IPS-15b (cell line): ENCODE measurements at regions not wholly inside any gene's neighbourhood (a gene's known extent, or its start where the extent isn't known, plus 50 kb on each side); places are given as distances from the start of the nearest gene placed in this dataset.

Experiments
- H3K27me3 ChIP-seq: one replicate; pipeline ENCODE4 v1.6.1; 2013; ENCODE audit warnings: low read length; ENCODE audit not compliant: control insufficient read depth, insufficient read depth
- H3K36me3 ChIP-seq: one replicate; pipeline ENCODE4 v1.6.1; 2013; ENCODE audit warnings: low read length; ENCODE audit not compliant: control insufficient read depth, insufficient read depth
- H3K4me1 ChIP-seq: one replicate; pipeline ENCODE4 v1.6.1; 2013; ENCODE audit warnings: mild to moderate bottlenecking, low read length; ENCODE audit not compliant: control insufficient read depth, insufficient read depth
- H3K4me3 ChIP-seq: one replicate; pipeline ENCODE4 v1.5.1; 2013; ENCODE audit warnings: low read depth, low read length
- H3K9ac ChIP-seq: one replicate; pipeline ENCODE4 v1.6.1; 2013; ENCODE audit warnings: low read depth, mild to moderate bottlenecking, low read length
- H3K9me3 ChIP-seq: one replicate; pipeline ENCODE4 v1.6.1; 2013; ENCODE audit warnings: mild to moderate bottlenecking, low read length; ENCODE audit not compliant: control insufficient read depth, insufficient read depth

DNA sequence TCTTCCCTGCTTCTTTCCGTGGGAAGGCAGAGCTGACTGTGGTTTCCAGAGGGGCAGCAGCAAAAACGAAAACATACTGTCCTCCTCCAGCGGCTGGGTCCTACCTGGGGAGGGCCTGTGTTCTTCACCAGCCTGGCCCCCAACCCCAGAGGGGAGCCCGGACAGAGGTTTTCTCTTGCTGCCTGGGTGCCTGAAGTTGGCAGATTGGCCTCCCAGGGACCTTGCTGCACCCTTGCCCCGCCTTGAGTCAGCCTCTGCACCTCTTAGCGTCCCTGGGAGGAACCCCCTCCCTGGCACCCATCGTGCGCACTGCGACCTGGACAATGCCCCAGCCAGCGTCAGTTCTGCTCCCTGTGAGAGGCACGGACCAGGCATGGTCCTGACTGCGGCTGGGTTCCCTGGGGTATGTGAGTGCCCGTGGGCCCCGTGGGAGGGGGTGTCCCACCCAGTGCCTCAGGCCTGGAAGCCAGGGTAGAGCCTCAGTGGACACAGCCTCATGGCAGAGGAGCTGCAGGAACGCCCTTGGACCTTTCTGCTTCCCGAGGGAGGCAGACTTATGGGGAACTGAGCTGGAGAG lies 56.8 kb upstream of the PRR23E start:
- no peak overlapping the region for H3K9ac ChIP-seq
- peaks cover 11% of the 10 kb centered on the region for H3K4me1 ChIP-seq
- peaks cover 13% of the 10 kb centered on the region for H3K27me3 ChIP-seq
- no peaks in the 10 kb centered on the region for H3K36me3 ChIP-seq
- H3K9me3 ChIP-seq, result no peaks in the 10 kb centered on the region
- no peak overlapping the region for H3K4me3 ChIP-seq

DNA sequence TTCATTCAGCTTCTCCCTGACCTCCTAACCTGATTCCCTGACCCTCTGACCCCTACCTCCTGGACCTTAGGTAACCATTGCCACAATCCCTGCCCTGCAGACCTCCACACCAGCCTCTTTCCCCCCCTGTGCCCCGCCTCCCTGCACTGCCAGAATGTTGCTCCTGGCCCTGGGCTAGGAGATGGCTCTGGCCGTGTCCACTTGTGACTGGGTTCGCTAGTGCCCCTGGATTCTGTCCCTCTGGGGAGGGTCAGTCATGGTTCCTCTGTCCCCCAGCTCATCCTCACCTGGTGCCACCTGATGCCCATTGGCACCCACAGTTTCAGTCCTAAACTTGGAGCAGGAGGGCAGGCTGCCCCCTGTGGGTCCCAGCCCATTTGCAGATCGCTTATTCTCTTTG lies 56.2 kb upstream of the PRR23E start:
- Histone ChIP-seq H3K36me3 (no peaks in the 10 kb centered on the region), H3K4me1 (peaks cover 11% of the 10 kb centered on the region), H3K4me3 (no peak overlapping the region), H3K9ac (no peak overlapping the region), H3K9me3 (no peaks in the 10 kb centered on the region), H3K27me3 (peaks cover 13% of the 10 kb centered on the region)

DNA sequence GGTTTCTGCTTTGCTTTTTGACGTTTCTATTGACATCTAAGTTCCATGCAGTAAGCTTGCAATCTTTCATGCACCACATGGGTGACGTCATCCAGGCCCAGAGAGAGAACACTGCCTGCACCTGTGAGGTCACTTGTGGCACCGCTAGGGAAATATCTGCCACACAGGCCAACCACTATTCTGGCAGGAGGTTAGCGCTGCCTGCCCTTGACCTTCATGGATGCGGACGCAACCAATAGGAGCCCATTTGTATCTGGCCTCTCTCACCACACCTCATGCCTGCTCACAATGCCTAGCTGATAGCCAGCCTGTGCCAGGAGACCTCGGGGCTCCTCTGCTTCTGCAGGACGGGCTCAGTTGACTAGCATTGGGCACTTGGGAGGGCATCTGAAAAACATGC lies 55.8 kb upstream of the PRR23E start:
- Histone ChIP-seq H3K9me3 (no peaks in the 10 kb centered on the region), H3K4me1 (peaks cover 11% of the 10 kb centered on the region), H3K36me3 (no peaks in the 10 kb centered on the region), H3K4me3 (no peak overlapping the region), H3K9ac (no peak overlapping the region), H3K27me3 (peaks cover 13% of the 10 kb centered on the region)

DNA sequence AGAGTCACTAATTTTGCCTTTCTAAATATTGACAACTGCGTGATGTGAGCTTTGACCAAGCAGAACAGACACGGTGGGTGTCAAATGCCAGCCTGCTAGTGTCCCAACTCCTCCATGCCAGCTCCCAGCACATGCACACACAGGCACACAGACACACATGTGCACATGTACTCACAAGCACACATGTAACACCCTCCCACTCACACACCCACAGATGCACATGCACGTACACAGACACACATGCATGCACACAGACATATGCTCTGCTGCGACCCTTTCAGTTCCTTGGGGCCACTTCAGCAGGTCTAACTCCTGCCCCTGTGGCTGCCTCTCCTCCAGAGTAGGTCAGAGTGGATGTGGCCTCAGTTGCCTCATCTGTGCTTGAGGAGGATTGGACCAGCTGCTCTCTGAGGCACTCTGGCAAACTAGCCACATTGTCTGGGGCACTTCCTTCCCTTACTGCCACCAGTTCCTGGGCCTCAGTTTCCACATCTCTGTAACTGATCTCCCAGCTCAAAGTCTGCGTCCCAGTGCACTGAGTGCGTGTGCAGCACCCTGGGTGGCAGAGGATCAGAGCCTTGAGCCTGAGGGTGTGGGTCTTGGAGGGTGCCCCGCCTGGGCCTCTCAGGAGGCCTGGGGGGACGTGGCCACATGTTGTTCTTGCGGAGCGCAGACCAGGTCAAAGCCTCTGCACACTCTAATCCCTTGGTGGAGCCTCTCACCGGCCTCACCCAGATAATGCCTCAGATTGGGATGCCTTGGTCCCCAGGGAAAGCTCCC lies 55.0 kb upstream of the PRR23E start:
- Histone ChIP-seq H3K9me3 (no peaks in the 10 kb centered on the region), H3K27me3 (peaks cover 13% of the 10 kb centered on the region), H3K36me3 (no peaks in the 10 kb centered on the region)

DNA sequence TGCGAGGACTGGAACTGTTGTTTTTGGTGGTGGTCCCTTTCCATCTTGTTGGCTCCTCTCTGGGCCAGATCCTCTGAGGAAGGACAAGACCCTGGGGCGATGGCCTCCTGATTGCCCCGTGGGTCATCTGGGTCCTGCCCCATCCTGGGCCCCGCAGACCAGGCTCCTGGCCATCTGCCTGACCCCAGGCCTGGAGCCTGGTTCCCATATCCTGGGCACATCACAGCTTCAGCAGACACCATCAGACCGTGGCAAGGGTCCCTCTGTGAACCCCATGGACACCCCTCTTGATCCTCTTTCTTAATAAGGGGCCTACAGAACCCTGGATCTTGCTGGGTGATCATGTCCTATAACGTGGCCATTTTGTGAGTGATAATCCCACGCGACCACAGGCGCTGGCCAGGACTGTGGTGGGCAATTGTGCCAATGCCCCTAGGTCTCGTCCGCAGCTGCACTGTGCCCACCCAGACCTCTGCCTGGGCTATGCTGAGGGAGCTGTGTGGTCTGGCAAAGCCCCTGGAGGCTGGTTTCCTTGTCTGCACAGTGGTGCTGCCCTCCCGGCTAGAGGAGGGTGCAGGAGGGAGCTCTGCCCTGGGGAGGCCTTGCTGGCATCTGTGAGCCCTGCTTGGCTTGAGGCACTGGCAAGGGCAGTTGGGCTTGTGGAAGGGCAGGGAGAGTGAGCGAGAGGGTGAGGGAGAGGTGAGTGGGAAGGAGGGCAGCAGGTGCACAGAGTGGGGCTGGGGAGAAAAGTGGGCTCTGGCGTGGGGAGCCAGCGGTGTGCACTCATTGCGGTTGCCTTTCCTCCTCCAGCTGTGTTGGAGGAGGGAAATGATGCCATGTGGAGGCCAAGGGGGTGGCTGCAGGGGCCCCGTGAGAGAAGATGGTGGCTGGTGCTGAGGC lies 53.1 kb upstream of the PRR23E start:
- Histone ChIP-seq H3K4me3 (no peak overlapping the region), H3K27me3 (peaks cover 9% of the 10 kb centered on the region), H3K36me3 (no peaks in the 10 kb centered on the region), H3K4me1 (no peaks in the 10 kb centered on the region), H3K9me3 (no peaks in the 10 kb centered on the region), H3K9ac (no peak overlapping the region)

More for the DNA sequence above, 55.0 kb upstream of the PRR23E start:
- H3K4me1 ChIP-seq, result peaks cover 7% of the 10 kb centered on the region
- no peak overlapping the region for H3K9ac ChIP-seq
- H3K4me3 ChIP-seq, result no peak overlapping the region

DNA sequence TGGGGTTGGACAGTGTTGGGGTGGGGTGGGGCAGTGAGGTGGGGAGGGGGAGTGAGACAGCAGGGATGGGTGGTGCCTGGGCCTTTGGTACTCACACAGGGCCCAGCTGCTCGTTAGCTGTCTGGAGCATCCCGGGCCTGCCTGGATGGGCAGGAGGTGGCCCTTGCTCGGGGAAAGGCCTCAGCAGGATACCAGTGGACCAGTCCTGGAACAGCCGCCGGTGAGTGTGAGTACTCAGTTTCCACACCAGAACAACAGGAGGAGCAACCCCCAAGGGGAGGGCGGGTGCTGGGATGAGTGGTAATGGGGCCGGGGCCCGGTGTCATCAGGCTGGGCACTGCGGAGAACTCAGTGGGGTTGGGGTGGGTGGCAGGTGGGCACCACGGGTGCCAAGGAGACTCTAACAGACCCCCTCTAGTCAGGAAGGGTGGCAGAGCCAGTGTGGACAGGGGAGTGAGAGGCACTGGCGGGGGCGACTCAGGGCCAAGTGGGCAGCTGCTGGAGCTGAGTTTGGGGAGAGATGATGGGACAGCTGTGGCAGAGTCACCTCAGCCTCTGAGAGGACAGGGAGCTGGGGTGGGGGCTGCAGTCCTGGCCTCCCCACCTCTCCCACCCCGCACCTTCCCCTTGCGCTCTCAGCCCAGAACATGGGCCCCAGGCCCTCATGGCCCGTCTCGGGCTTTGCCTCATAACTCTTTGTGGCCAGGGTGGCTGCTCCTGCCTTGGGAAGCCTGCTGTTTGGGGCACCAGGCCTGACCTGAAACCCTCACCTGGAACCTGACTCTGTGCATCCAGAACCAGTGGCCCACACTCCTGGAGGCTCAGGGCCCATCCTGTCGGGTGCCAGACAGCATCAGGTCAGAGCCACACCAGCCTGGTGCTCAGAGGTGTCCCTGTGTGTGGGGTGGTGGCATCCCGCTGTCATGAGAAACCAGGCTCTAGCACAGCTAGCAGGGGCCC lies 52.1 kb upstream of the PRR23E start:
- no peak overlapping the region for H3K4me3 ChIP-seq
- H3K36me3 ChIP-seq, result no peaks in the 10 kb centered on the region
- no peaks in the 10 kb centered on the region for H3K4me1 ChIP-seq
- peaks cover 6% of the 10 kb centered on the region for H3K27me3 ChIP-seq
- H3K9me3 ChIP-seq, result no peaks in the 10 kb centered on the region
- no peak overlapping the region for H3K9ac ChIP-seq

DNA sequence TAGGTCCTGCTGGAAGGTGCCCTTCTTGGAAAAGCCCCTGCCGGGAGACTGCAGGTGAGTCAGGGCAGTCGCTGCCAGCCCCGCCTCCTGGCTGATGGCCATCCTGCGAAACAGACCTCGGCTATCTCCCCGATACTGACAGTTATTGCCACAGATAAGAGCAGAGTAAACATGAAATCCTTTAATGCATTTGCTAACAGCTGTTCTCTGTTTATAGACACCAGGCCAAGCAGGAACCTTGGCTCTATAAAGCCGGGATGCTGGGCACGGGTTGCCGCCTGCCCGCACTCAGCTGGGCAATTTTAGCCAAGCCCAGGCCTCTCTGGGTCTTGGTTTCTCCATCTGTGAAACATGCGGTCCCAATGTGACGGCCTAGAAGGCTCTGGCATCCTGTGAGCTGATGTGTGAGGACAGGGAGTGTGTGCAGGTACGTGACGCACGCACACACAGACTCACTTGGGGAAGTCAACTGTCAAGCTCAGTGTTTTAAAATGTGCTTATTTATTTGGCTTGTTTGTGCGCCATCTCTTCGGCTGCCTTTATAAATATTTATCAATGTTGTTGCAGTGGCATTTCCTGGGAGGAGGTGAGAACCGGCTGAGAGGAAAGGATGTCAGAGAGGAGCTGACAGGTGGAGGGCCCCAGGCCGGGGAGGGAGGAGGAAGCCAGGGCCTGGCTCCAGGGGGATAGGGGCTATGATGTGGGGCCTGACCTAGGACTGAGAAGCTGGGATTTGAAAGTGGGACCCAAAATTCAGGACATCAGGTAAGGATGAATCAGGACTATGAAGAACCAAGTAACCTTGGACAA lies 50.8 kb upstream of the PRR23E start:
- no peaks in the 10 kb centered on the region for H3K27me3 ChIP-seq
- H3K9ac ChIP-seq, result no peak overlapping the region
- H3K36me3 ChIP-seq, result no peaks in the 10 kb centered on the region
- no peaks in the 10 kb centered on the region for H3K9me3 ChIP-seq
- H3K4me3 ChIP-seq, result no peak overlapping the region
- H3K4me1 ChIP-seq, result no peaks in the 10 kb centered on the region
